Breast epithelium (tissue), 4 donors: ENCODE measurements at regions not wholly inside any gene's neighbourhood (a gene's known extent, or its start where the extent isn't known, plus 50 kb on each side); places are given as distances from the start of the nearest gene placed in this dataset.
A peak's percentile ranks its signal among the peaks of the same experiment; 100 is the strongest.

ENCODE experiments used
- DNase-seq, 2 donors: peaks; one replicate each; pipeline ENCODE4 v3.0.0-alpha.2; 2019; ENCODE audit warnings: low spot score in 2 of 2
- H3K27ac ChIP-seq, 2 donors: fragments of 200-600 bp; sonication (generic) in 1 of 2; one replicate each; pipeline ENCODE4 v1.5.1; 2016 to 2019; ENCODE audit warnings: mild to moderate bottlenecking in 1 of 2
- H3K27me3 ChIP-seq, 2 donors: fragments of 200-600 bp; sonication (generic) in 1 of 2; one replicate each; pipeline versions ENCODE4 v1.5.1 to v1.6.0; 2017 to 2019; ENCODE audit warnings: control low read depth in 1 of 2, mild to moderate bottlenecking in 1 of 2
- H3K36me3 ChIP-seq: fragments of 200-600 bp; one replicate; pipeline ENCODE4 v1.5.1; 2019
- H3K4me1 ChIP-seq, 2 donors: fragments of 200-600 bp; sonication (generic); one replicate each; pipeline ENCODE4 v1.5.1; 2016 to 2019; ENCODE audit warnings: control low read depth in 1 of 2
- H3K4me3 ChIP-seq, 3 donors: fragments of 200-600 bp; sonication (generic); 1 replicate in 2 of 3; 2 replicates in 1 of 3; pipeline ENCODE4 v1.5.1; 2016 to 2019; ENCODE audit warnings: mild to moderate bottlenecking in 3 of 3, moderate library complexity in 2 of 3
- H3K9me3 ChIP-seq, 2 donors: fragments of 200-600 bp; sonication (generic) in 1 of 2; one replicate each; pipeline ENCODE4 v1.5.1; 2016 to 2019; ENCODE audit warnings: control low read depth in 1 of 2
- POLR2A ChIP-seq: fragments of 450-650 bp; IDR thresholded peaks from one replicate; pipeline ENCODE4 v1.6.1; 2016; ENCODE audit warnings: antibody characterized with exemption, mild to moderate bottlenecking, moderate library complexity
- POLR2AphosphoS5 ChIP-seq, 3 donors: sonication (generic); formaldehyde crosslinking; IDR thresholded peaks; one replicate each; pipeline ENCODE4 v1.6.1; 2017; ENCODE audit warnings: antibody characterized with exemption in 3 of 3
- intact Hi-C: fragments of 100-400 bp; cut with DNase I; formaldehyde crosslinking; loops from one replicate; pipeline ENCODE4 v1.15.1; 2023; ENCODE audit warnings: low total_unique reads
- TF ChIP-seq, protein P1 (sequence below), 3 donors: fragments of 450-650 bp; IDR thresholded peaks; one replicate each; pipeline ENCODE4 v1.5.1; 2016 to 2017; ENCODE audit warnings: antibody characterized with exemption in 3 of 3, mild to moderate bottlenecking in 3 of 3, moderate library complexity in 3 of 3

DNA sequence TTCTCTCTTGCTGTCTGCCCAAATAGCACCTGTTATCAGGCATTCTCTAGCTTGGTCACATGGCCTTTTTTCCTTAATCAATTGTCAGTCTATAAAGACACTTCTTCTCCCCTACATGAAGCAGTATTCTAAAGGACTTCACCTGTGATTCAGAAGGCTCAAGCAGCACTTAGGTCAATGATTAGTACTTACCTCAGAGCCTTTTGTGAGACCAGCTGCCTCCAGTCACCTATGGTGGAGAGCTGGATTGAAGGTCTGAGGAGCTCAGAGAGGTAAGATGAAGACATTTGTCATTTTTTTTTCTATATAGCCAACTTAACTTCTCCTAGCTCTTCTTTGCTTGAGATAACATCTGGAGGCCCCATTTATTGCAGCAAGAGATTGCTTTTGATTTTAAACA, 278.3 kb upstream of the PCSK5 start:
- TF ChIP-seq POLR2A (no peak), POLR2AphosphoS5 (IDR thresholded peaks at IDR 0.05) (no peak)
- TF ChIP-seq, protein P1, sequence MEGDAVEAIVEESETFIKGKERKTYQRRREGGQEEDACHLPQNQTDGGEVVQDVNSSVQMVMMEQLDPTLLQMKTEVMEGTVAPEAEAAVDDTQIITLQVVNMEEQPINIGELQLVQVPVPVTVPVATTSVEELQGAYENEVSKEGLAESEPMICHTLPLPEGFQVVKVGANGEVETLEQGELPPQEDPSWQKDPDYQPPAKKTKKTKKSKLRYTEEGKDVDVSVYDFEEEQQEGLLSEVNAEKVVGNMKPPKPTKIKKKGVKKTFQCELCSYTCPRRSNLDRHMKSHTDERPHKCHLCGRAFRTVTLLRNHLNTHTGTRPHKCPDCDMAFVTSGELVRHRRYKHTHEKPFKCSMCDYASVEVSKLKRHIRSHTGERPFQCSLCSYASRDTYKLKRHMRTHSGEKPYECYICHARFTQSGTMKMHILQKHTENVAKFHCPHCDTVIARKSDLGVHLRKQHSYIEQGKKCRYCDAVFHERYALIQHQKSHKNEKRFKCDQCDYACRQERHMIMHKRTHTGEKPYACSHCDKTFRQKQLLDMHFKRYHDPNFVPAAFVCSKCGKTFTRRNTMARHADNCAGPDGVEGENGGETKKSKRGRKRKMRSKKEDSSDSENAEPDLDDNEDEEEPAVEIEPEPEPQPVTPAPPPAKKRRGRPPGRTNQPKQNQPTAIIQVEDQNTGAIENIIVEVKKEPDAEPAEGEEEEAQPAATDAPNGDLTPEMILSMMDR (IDR thresholded peaks at IDR 0.05): no peak
- Histone ChIP-seq H3K4me3 (no peak overlapping the region), H3K36me3 (no peaks in the 10 kb centered on the region), H3K27me3 (no peaks in the 10 kb centered on the region), H3K9me3 (no peaks in the 10 kb centered on the region), H3K4me1 (no peaks in the 10 kb centered on the region), H3K27ac (no peak overlapping the region)
- no peak for DNase-seq
- intact Hi-C loops: no loop called here

DNA sequence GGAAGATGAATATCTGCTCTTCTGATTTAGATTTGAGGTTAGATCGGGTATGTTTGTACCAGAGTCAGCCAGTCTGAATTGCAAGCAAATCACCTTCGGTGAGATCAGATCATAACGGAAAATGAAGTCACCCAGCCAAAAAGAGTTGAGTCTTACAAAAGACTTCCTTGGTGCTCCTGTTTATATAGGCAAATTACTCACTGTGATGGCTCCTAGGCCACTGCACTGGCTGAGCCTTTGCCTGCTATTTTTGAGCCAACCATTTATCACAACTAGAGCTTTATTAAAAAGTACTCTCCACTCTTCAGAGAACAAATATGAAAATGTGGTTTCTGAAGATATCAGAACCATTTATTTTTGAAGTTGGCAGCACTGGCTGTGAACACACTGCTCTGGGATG, 277.7 kb upstream of the PCSK5 start:
- Histone ChIP-seq H3K27ac (no peak overlapping the region), H3K4me1 (no peaks in the 10 kb centered on the region), H3K27me3 (no peaks in the 10 kb centered on the region), H3K9me3 (no peaks in the 10 kb centered on the region), H3K36me3 (no peaks in the 10 kb centered on the region), H3K4me3 (no peak overlapping the region)
- DNase-seq: no peak
- TF ChIP-seq POLR2AphosphoS5 (IDR thresholded peaks at IDR 0.05): no peak
- TF ChIP-seq, protein P1 (IDR thresholded peaks at IDR 0.05): no peak
- no peak for TF ChIP-seq POLR2A
- intact Hi-C loops: no loop called here

DNA sequence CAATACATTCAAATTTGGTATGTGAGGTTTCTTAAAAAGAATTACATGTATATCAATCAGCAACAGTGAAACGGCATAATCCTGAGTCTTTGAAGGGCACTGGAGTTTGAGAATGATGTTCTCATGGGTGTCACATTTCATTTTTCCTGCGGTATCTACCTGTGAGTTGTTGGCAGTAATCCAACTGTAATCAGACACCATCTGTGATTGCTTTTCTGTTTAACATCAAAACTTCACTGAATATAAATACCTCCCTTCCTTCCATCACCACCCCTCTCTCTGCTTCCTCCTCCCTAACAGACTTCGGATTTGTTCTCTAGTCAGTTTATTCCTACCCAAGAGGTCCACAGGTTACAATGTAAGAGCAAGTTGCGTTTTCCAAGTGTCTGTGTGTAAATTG, 275.2 kb upstream of the PCSK5 start:
- H3K27me3 ChIP-seq: no peaks in the 10 kb centered on the region
- H3K4me1 ChIP-seq: no peaks in the 10 kb centered on the region
- no peak overlapping the region for H3K27ac ChIP-seq
- no peaks in the 10 kb centered on the region for H3K9me3 ChIP-seq
- H3K4me3 ChIP-seq: no peak overlapping the region
- no peaks in the 10 kb centered on the region for H3K36me3 ChIP-seq
- intact Hi-C loops: no loop called here
- DNase-seq: no peak
- TF ChIP-seq, protein P1 (IDR thresholded peaks at IDR 0.05): no peak
- TF ChIP-seq POLR2AphosphoS5 (IDR thresholded peaks at IDR 0.05) (no peak), POLR2A (no peak)

DNA sequence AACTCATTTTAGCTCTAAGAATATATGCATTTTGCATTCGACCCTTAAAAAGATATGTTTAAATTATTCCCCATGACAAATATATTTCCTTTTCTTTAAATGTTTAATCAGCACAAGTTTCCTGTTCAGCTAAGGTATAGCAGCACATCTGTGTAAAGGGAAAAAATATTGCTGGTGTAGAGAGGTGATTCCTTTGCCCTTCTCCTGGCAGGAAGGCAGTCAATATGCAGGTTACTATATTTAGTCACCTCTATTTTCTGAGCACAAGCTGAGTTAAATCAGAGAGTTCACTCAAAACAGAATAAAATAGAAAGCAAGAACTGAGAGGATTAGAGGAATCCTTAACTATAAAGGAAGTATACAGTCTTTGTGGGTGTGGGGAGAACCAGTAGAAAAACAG, 274.4 kb upstream of the PCSK5 start:
- intact Hi-C loops: no loop called here
- Histone ChIP-seq H3K4me3 (no peak overlapping the region), H3K9me3 (no peaks in the 10 kb centered on the region), H3K27me3 (no peaks in the 10 kb centered on the region), H3K36me3 (no peaks in the 10 kb centered on the region), H3K4me1 (no peaks in the 10 kb centered on the region), H3K27ac (peak overlapping the region in 1 of 2 donors; percentile 27)
- TF ChIP-seq POLR2AphosphoS5 (IDR thresholded peaks at IDR 0.05) (no peak), POLR2A (no peak)
- TF ChIP-seq, protein P1 (IDR thresholded peaks at IDR 0.05): no peak
- no peak for DNase-seq

DNA sequence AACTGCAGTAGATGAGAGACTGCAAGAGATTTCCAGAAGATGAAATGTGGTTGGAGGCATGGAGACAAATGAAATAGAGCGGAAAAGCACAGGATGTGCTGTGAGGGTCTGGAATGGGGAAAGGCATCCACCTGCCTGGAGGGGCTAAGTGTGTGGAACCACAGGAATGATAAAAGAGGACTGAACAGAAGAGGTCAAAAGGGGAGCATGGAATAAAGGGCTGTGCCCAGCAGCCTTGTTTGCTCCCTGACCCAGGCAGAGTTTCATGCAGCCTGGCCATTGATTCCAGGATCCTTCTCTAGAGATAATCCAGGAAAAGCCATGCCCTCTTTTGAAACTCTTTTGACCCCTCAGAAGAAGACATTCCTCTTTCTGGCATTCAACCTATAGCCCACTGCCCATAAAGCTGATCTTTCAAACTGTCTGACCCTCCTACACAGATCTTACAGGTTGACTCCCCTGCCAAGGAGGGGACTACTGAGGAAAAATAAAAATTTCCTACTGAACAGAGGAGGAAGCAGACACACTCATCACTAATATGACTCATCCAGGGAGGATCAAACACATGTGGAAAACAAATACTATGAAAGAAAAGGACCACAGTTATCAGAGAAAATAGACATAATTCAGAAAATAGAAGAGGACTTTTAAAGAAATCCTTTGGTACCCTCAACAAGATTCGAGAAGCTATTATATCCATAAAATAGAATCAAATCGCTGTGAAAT, 273.5 kb upstream of the PCSK5 start:
- Histone ChIP-seq H3K9me3 (no peaks in the 10 kb centered on the region), H3K36me3 (no peaks in the 10 kb centered on the region), H3K27ac (peak overlapping the region in 1 of 2 donors; percentile 1), H3K4me1 (no peaks in the 10 kb centered on the region), H3K27me3 (no peaks in the 10 kb centered on the region), H3K4me3 (no peak overlapping the region)
- TF ChIP-seq POLR2AphosphoS5 (IDR thresholded peaks at IDR 0.05) (no peak), POLR2A (no peak)
- TF ChIP-seq, protein P1 (IDR thresholded peaks at IDR 0.05): no peak
- DNase-seq: peak in 1 of 2 donors; percentile 47
- intact Hi-C loops: no loop called here
